ENCODE measurements at regions not wholly inside any gene's neighbourhood (a gene's known extent, or its start where the extent isn't known, plus 50 kb on each side); places are given as distances from the start of the nearest gene placed in this dataset.
"Not testable (repeated sequence)": the region's sequence is repeated elsewhere in the genome, so short reads cannot be mapped to it uniquely, and the experiment has no call there.

- Mint-ChIP-seq H3K4me3 (no peak overlapping the region), H3K27me3 (ENCODE audit: low read depth) (peaks cover 11% of the 10 kb centered on the region), H3K9me3 (no peaks in the 10 kb centered on the region), H3K27ac (no peak overlapping the region), H3K4me1 (no peaks in the 10 kb centered on the region), H3K36me3 (no peaks in the 10 kb centered on the region)
- no peak for DNase-seq (ENCODE audit: low spot score in 2 of 2, unreplicated experiment in 2 of 2)
- TF ChIP-seq CTCF (IDR thresholded peaks at IDR 0.05; ENCODE audit: unreplicated experiment), result no peak
Measured at GRCh38 chr17:31778523-31778922, 80.5 kb downstream of the COPRS start.

GRCh38 chr17:31771328-31771727 is 87.7 kb downstream of the COPRS start:
- H3K36me3 Mint-ChIP-seq; DNase-seq (ENCODE audit: low spot score in 2 of 2, unreplicated experiment in 2 of 2); H3K4me3 Mint-ChIP-seq; H3K9me3 Mint-ChIP-seq; H3K27ac Mint-ChIP-seq; H3K27me3 Mint-ChIP-seq (ENCODE audit: low read depth): not testable (repeated sequence)
- peaks cover 15% of the 10 kb centered on the region for H3K4me1 Mint-ChIP-seq

- H3K9me3 Mint-ChIP-seq; H3K36me3 Mint-ChIP-seq; H3K27me3 Mint-ChIP-seq (ENCODE audit: low read depth); H3K4me3 Mint-ChIP-seq; H3K27ac Mint-ChIP-seq; DNase-seq (ENCODE audit: low spot score in 2 of 2, unreplicated experiment in 2 of 2): not testable (repeated sequence)
- H3K4me1 Mint-ChIP-seq, result peaks cover 15% of the 10 kb centered on the region
Measured at GRCh38 chr17:31770501-31770900, 88.5 kb downstream of the COPRS start.

- DNase-seq (ENCODE audit: low spot score in 2 of 2, unreplicated experiment in 2 of 2); H3K27me3 Mint-ChIP-seq (ENCODE audit: low read depth); H3K36me3 Mint-ChIP-seq; H3K9me3 Mint-ChIP-seq; H3K4me1 Mint-ChIP-seq; H3K27ac Mint-ChIP-seq; H3K4me3 Mint-ChIP-seq: not testable (repeated sequence)
Measured at GRCh38 chr17:31761836-31762510, 97.1 kb downstream of the COPRS start.

- Mint-ChIP-seq H3K36me3 (no peaks in the 10 kb centered on the region), H3K4me1 (no peaks in the 10 kb centered on the region), H3K4me3 (no peak overlapping the region), H3K27ac (no peak overlapping the region), H3K27me3 (ENCODE audit: low read depth) (no peaks in the 10 kb centered on the region), H3K9me3 (peaks cover 5% of the 10 kb centered on the region)
- no peak for TF ChIP-seq CTCF (IDR thresholded peaks at IDR 0.05; ENCODE audit: unreplicated experiment)
- DNase-seq (ENCODE audit: low spot score in 2 of 2, unreplicated experiment in 2 of 2), result no peak
Measured at GRCh38 chr17:31758646-31759045, 100.4 kb downstream of the COPRS start.

GRCh38 chr17:31757097-31757496 is 101.9 kb downstream of the COPRS start:
- H3K9me3 Mint-ChIP-seq, result peaks cover 5% of the 10 kb centered on the region
- H3K4me1 Mint-ChIP-seq, result no peaks in the 10 kb centered on the region
- no peaks in the 10 kb centered on the region for H3K27me3 Mint-ChIP-seq (ENCODE audit: low read depth)
- no peaks in the 10 kb centered on the region for H3K36me3 Mint-ChIP-seq
- no peak overlapping the region for H3K4me3 Mint-ChIP-seq
- DNase-seq (ENCODE audit: low spot score in 2 of 2, unreplicated experiment in 2 of 2), result no peak
- no peak for TF ChIP-seq CTCF (IDR thresholded peaks at IDR 0.05; ENCODE audit: unreplicated experiment)
- H3K27ac Mint-ChIP-seq, result no peak overlapping the region

GRCh38 chr17:31754239-31754945 is 104.7 kb downstream of the COPRS start:
- Mint-ChIP-seq H3K27ac (no peak overlapping the region), H3K27me3 (ENCODE audit: low read depth) (no peaks in the 10 kb centered on the region)

More at GRCh38 chr17:31754239-31754945, 104.7 kb downstream of the COPRS start:
- no peaks in the 10 kb centered on the region for H3K36me3 Mint-ChIP-seq
- H3K9me3 Mint-ChIP-seq, result peaks cover 5% of the 10 kb centered on the region
- no peak for DNase-seq (ENCODE audit: low spot score in 2 of 2, unreplicated experiment in 2 of 2)
- TF ChIP-seq CTCF (IDR thresholded peaks at IDR 0.05; ENCODE audit: unreplicated experiment), result no peak
- H3K4me1 Mint-ChIP-seq, result peaks cover 5% of the 10 kb centered on the region
- H3K4me3 Mint-ChIP-seq, result no peak overlapping the region
